ENCODE measurements at regions not wholly inside any gene's neighbourhood (a gene's known extent, or its start where the extent isn't known, plus 50 kb on each side); places are given as distances from the start of the nearest gene placed in this dataset.

- DNase-seq (ENCODE audit: extremely low spot score), result no peak
These were observed 156.8 kb upstream of the SOX1 start for GRCh38 chr13:111909971-111910671.

DNA sequence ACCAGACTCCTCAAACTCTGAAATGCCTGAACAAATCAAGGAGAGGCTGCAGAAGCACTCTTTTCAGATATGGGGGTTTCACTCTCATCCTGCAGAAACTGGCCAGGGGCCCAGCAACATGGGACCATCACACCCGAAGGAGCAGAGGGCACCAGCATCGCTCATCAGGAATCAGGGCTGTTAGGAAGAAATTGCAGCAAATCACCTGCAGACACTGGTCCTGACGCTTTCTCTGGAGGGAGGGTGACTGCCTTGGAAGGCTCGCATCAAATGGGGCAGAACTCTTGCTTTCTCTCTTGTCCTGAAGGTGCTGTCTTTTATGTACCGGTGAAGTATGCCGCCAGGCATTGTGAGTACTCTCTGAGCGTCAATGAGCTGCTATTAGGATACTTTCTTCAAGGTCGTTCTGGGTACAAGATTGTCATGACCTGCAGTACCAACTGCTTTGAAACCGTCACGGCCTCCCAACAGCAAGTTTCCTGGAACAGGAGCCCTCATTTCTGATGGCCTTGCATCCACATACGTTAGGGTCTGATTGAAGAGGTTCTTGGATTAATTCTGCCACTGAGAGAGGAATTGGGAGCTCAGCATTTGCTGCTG is 155.7 kb upstream of the SOX1 start:
- POLR2A ChIA-PET, result no interaction called here
- no peak for TF ChIP-seq CTCF (IDR thresholded peaks at IDR 0.05; ENCODE audit: control extremely low read depth, extremely low read depth, low read depth, missing control alignments)
- CTCF ChIA-PET, result no interaction called here
- DNase-seq (ENCODE audit: extremely low spot score), result no peak

More at GRCh38 chr13:111909971-111910671, 156.8 kb upstream of the SOX1 start:
- ChIA-PET POLR2A (no interaction called here), CTCF (no interaction called here)
- TF ChIP-seq CTCF (IDR thresholded peaks at IDR 0.05; ENCODE audit: control extremely low read depth, extremely low read depth, low read depth, missing control alignments), result no peak

- no peak for DNase-seq (ENCODE audit: extremely low spot score)
- TF ChIP-seq CTCF (IDR thresholded peaks at IDR 0.05; ENCODE audit: control extremely low read depth, extremely low read depth, low read depth, missing control alignments), result no peak
- CTCF ChIA-PET, result no interaction called here
- POLR2A ChIA-PET, result no interaction called here
These were observed 155.0 kb upstream of the SOX1 start for GRCh38 chr13:111911754-111912452.

DNA sequence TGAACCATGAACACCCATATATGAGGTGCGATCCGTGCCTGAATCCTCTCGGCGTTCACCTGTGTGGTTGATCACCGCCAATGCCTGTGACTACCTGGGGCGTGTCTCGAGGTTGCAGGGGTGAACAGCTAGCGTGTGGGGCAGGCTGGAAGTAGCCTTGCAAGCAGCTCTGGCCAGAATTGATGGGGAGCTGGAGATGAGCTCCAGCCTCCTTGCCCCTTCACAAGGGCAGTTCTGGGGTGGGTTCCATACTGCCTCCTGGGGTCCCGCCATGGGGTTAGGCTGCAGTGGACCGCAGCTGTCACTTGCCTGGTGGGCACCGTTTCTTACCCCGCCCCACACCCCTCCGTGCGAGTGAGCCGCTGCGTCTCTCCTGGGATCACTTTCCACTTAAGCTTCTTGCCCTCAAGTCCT is 154.5 kb upstream of the SOX1 start:
- DNase-seq (ENCODE audit: extremely low spot score), result no peak
- ChIA-PET CTCF (no interaction called here), POLR2A (no interaction called here)
- no peak for TF ChIP-seq CTCF (IDR thresholded peaks at IDR 0.05; ENCODE audit: control extremely low read depth, extremely low read depth, low read depth, missing control alignments)

GRCh38 chr13:111912991-111913760 is 153.8 kb upstream of the SOX1 start:
- CTCF ChIA-PET, result no interaction called here
- POLR2A ChIA-PET, result no interaction called here
- no peak for TF ChIP-seq CTCF (IDR thresholded peaks at IDR 0.05; ENCODE audit: control extremely low read depth, extremely low read depth, low read depth, missing control alignments)
- DNase-seq (ENCODE audit: extremely low spot score), result no peak

DNA sequence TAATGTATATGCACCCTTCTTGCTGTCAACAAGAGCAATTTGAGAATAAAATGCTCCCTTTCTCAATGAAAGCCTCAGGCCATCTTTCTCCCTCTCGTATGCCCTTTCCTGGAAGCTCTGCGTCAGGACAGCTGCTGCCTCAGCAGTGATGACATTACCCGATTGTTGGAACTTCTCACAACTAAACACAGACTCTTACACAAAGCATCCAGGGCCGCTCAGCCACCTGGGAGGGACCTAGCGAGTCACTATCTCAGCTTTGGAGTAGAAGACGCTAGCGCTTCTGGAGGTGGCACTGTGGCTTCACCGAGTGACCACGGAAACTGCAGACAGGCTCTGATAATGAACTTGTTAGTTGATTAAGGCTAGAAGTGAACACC is 153.2 kb upstream of the SOX1 start:
- ChIA-PET CTCF (no interaction called here), POLR2A (no interaction called here)
- DNase-seq (ENCODE audit: extremely low spot score), result no peak
- no peak for TF ChIP-seq CTCF (IDR thresholded peaks at IDR 0.05; ENCODE audit: control extremely low read depth, extremely low read depth, low read depth, missing control alignments)

Measured in GM10248 (cell line).